Neural cell (in vitro differentiated cells): ENCODE measurements at regions not wholly inside any gene's neighbourhood (a gene's known extent, or its start where the extent isn't known, plus 50 kb on each side); places are given as distances from the start of the nearest gene placed in this dataset.

Experiments used
- H2AFZ ChIP-seq: fragments of 200-600, 300-800 bp; sonication (generic), shearing (Covaris generic); 2 replicates; pipeline ENCODE4 v1.6.0; 2014; ENCODE audit warnings: low read depth, mild to moderate bottlenecking, antibody characterized with exemption, low read length, moderate library complexity
- H3F3A ChIP-seq: fragments of 200-600 bp; shearing (Covaris generic); 2 replicates; pipeline ENCODE4 v1.6.1; 2016; ENCODE audit warnings: mild to moderate bottlenecking, moderate library complexity, mixed read lengths, antibody characterized with exemption, low read length; ENCODE audit not compliant: insufficient read depth, poor library complexity, severe bottlenecking
- H3K27ac ChIP-seq: fragments of 200-600, 300-800 bp; sonication (generic), shearing (Covaris generic); 2 replicates; pipeline ENCODE4 v1.5.1; 2014; ENCODE audit warnings: mild to moderate bottlenecking, low read length, moderate library complexity
- H3K27me3 ChIP-seq: fragments of 300-800, 200-600 bp; sonication (generic), shearing (Covaris generic); 2 replicates; pipeline ENCODE4 v1.6.0; 2014; ENCODE audit warnings: mild to moderate bottlenecking, low read depth, low read length, moderate library complexity; ENCODE audit not compliant: insufficient read depth
- H3K36me3 ChIP-seq: fragments of 300-800, 200-600 bp; sonication (generic), shearing (Covaris generic); 2 replicates; pipeline ENCODE4 v1.5.1; 2014; ENCODE audit warnings: mild to moderate bottlenecking, antibody characterized with exemption, low read length, moderate library complexity; ENCODE audit not compliant: insufficient read depth
- H3K4me2 ChIP-seq: fragments of 300-800, 200-600 bp; sonication (generic), shearing (Covaris generic); 2 replicates; pipeline ENCODE4 v1.6.0; 2014; ENCODE audit warnings: mild to moderate bottlenecking, low read length
- H3K4me3 ChIP-seq: fragments of 300-800, 200-600 bp; sonication (generic), shearing (Covaris generic); 2 replicates; pipeline ENCODE4 v1.5.1; 2014; ENCODE audit warnings: mild to moderate bottlenecking, low read length, moderate library complexity
- H3K79me2 ChIP-seq: fragments of 200-600 bp; shearing (Covaris generic); replicated peaks from 2 replicates; pipeline ENCODE4 v1.6.0; 2014; ENCODE audit warnings: mild to moderate bottlenecking, low read length, moderate library complexity; ENCODE audit not compliant: insufficient read depth
- H3K9ac ChIP-seq: fragments of 300-800, 200-600 bp; sonication (generic), shearing (Covaris generic); 2 replicates; pipeline ENCODE4 v1.6.1; 2016; ENCODE audit warnings: mild to moderate bottlenecking, low read length, mixed read lengths
- H3K9me2 ChIP-seq: fragments of 200-600 bp; shearing (Covaris generic); 2 replicates; pipeline ENCODE4 v1.6.1; 2016; ENCODE audit warnings: mild to moderate bottlenecking, low read length, mixed read lengths; ENCODE audit not compliant: insufficient read depth
- H3K9me3 ChIP-seq: fragments of 200-600, 300-800 bp; sonication (generic), shearing (Covaris generic); 2 replicates; pipeline ENCODE4 v1.6.1; 2016; ENCODE audit warnings: mild to moderate bottlenecking, mixed run types, low read length, moderate library complexity, mixed read lengths
- H4K20me1 ChIP-seq: fragments of 200-600 bp; shearing (Covaris generic); 2 replicates; pipeline ENCODE4 v1.6.1; 2016; ENCODE audit warnings: mild to moderate bottlenecking, mixed run types; ENCODE audit not compliant: insufficient read depth
- EP300 ChIP-seq: fragments of 450-650 bp; conservative IDR thresholded peaks from 2 replicates; pipeline ENCODE4 v1.6.1; 2014; ENCODE audit warnings: antibody characterized with exemption, mild to moderate bottlenecking, moderate library complexity; ENCODE audit not compliant: poor library complexity, severe bottlenecking
- EZH2 ChIP-seq: fragments of 200-600, 300-800 bp; shearing (Covaris generic), sonication (generic); IDR thresholded peaks from 2 replicates; pipeline ENCODE4 v1.6.1; 2014; ENCODE audit warnings: antibody characterized with exemption, low read length, borderline replicate concordance, mild to moderate bottlenecking; ENCODE audit not compliant: insufficient read depth, poor library complexity, severe bottlenecking
- MXI1 ChIP-seq: fragments of 450-650 bp; conservative IDR thresholded peaks from 2 replicates; pipeline ENCODE4 v1.6.1; 2014; ENCODE audit warnings: antibody characterized with exemption, mild to moderate bottlenecking; ENCODE audit not compliant: poor library complexity, severe bottlenecking
- POLR2AphosphoS5 ChIP-seq: IDR thresholded peaks from 2 replicates; pipeline ENCODE4 v1.6.1; 2012
- RAD21 ChIP-seq: fragments of 450-650 bp; conservative IDR thresholded peaks from 2 replicates; pipeline ENCODE4 v1.6.1; 2014; ENCODE audit warnings: antibody characterized with exemption, mild to moderate bottlenecking, moderate library complexity
- SMC3 ChIP-seq: fragments of 450-650 bp; conservative IDR thresholded peaks from 2 replicates; pipeline ENCODE4 v1.6.1; 2014; ENCODE audit warnings: antibody characterized with exemption, mild to moderate bottlenecking, moderate library complexity; ENCODE audit not compliant: poor library complexity
- TAF1 ChIP-seq: IDR thresholded peaks from 2 replicates; pipeline ENCODE4 v1.6.1; 2012; ENCODE audit warnings: low read depth
- TF ChIP-seq, protein P1 (sequence below): fragments of 450-650 bp; IDR thresholded peaks from 2 replicates; pipeline ENCODE4 v1.5.1; 2014; ENCODE audit warnings: antibody characterized with exemption, mild to moderate bottlenecking, moderate library complexity; ENCODE audit not compliant: poor library complexity, severe bottlenecking
- TF ChIP-seq, protein P2 (sequence below): IDR thresholded peaks from 2 replicates; pipeline ENCODE4 v1.6.1; 2012; ENCODE audit warnings: borderline replicate concordance

DNA sequence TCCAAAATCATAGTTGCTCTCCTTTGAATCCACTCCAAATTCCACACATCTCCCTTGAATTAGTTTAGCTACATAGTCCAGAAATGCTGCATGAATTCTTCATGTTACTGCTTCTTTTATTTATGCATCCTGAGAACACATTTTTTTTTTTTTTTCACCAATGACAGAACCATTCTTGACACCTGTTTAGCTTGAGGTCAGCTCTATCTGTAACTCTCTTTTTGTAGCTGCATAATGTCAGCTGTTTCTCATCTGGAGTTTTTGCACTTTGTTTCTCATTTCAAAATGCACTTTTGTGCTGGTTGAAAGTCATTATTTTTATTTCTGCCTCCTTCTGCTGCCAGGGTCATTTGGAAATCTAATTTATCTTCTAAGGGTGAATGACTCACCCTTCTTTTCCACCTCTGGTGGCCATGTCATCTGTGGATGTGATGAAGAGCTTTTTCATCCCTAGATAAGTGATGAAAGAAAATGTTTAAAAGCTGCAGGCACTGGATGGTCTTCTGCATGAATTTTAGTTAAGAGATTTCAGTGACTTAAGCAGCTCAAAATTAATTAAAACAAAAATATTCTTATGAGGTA lies 93.7 kb downstream of the JRKL start:
- no peaks in the 10 kb centered on the region for H3K27me3 ChIP-seq
- H3K4me2 ChIP-seq, result no peak overlapping the region
- no peak overlapping the region for H3K4me3 ChIP-seq
- no peak overlapping the region for H3K27ac ChIP-seq
- H3K9me3 ChIP-seq, result no peaks in the 10 kb centered on the region
- H3K36me3 ChIP-seq, result no peaks in the 10 kb centered on the region
- no peaks in the 10 kb centered on the region for H3F3A ChIP-seq
- H2AFZ ChIP-seq, result no peak overlapping the region
- H4K20me1 ChIP-seq, result no peaks in the 10 kb centered on the region
- H3K9me2 ChIP-seq, result no peaks in the 10 kb centered on the region
- TF ChIP-seq TAF1, result no peak
- no peak for TF ChIP-seq MXI1
- TF ChIP-seq EP300, result no peak
- no peak for TF ChIP-seq EZH2
- TF ChIP-seq POLR2AphosphoS5, result no peak
- no peak overlapping the region for H3K9ac ChIP-seq
- H3K79me2 ChIP-seq, result no peaks in the 10 kb centered on the region

DNA sequence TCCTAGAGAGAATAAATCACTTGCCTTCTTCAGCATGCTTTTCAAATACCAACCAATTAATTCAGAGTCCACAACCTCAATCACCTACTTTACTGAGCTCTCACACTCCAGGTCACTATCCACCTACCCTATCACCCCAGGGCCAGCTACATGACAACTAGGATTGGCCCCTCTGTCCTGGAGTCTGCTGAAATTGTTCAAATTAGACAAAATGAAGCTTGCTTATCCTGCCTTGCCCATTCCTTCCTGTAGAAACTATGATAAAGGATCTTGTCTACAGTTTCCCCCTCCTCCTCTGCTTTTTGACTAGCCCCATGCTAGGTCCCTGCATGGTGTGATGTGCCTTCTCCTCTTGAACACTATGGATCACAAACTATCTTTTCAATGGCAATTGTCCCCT lies 94.5 kb downstream of the JRKL start:
- H3K79me2 ChIP-seq, result no peaks in the 10 kb centered on the region
- H3K4me3 ChIP-seq, result no peak overlapping the region
- no peaks in the 10 kb centered on the region for H3K36me3 ChIP-seq
- no peak overlapping the region for H2AFZ ChIP-seq
- no peaks in the 10 kb centered on the region for H3K27me3 ChIP-seq
- no peak overlapping the region for H3K27ac ChIP-seq
- no peaks in the 10 kb centered on the region for H3K9me3 ChIP-seq
- H4K20me1 ChIP-seq, result no peaks in the 10 kb centered on the region
- no peak overlapping the region for H3K4me2 ChIP-seq
- H3K9me2 ChIP-seq, result no peaks in the 10 kb centered on the region
- TF ChIP-seq, protein P1, sequence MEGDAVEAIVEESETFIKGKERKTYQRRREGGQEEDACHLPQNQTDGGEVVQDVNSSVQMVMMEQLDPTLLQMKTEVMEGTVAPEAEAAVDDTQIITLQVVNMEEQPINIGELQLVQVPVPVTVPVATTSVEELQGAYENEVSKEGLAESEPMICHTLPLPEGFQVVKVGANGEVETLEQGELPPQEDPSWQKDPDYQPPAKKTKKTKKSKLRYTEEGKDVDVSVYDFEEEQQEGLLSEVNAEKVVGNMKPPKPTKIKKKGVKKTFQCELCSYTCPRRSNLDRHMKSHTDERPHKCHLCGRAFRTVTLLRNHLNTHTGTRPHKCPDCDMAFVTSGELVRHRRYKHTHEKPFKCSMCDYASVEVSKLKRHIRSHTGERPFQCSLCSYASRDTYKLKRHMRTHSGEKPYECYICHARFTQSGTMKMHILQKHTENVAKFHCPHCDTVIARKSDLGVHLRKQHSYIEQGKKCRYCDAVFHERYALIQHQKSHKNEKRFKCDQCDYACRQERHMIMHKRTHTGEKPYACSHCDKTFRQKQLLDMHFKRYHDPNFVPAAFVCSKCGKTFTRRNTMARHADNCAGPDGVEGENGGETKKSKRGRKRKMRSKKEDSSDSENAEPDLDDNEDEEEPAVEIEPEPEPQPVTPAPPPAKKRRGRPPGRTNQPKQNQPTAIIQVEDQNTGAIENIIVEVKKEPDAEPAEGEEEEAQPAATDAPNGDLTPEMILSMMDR, result no peak
- no peak for TF ChIP-seq RAD21
- no peak for TF ChIP-seq MXI1
- no peak for TF ChIP-seq SMC3
- no peak for TF ChIP-seq EZH2
- TF ChIP-seq TAF1, result no peak
- no peak for TF ChIP-seq EP300
- no peak for TF ChIP-seq POLR2AphosphoS5
- TF ChIP-seq, protein P2, sequence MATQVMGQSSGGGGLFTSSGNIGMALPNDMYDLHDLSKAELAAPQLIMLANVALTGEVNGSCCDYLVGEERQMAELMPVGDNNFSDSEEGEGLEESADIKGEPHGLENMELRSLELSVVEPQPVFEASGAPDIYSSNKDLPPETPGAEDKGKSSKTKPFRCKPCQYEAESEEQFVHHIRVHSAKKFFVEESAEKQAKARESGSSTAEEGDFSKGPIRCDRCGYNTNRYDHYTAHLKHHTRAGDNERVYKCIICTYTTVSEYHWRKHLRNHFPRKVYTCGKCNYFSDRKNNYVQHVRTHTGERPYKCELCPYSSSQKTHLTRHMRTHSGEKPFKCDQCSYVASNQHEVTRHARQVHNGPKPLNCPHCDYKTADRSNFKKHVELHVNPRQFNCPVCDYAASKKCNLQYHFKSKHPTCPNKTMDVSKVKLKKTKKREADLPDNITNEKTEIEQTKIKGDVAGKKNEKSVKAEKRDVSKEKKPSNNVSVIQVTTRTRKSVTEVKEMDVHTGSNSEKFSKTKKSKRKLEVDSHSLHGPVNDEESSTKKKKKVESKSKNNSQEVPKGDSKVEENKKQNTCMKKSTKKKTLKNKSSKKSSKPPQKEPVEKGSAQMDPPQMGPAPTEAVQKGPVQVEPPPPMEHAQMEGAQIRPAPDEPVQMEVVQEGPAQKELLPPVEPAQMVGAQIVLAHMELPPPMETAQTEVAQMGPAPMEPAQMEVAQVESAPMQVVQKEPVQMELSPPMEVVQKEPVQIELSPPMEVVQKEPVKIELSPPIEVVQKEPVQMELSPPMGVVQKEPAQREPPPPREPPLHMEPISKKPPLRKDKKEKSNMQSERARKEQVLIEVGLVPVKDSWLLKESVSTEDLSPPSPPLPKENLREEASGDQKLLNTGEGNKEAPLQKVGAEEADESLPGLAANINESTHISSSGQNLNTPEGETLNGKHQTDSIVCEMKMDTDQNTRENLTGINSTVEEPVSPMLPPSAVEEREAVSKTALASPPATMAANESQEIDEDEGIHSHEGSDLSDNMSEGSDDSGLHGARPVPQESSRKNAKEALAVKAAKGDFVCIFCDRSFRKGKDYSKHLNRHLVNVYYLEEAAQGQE, result no peak
- no peaks in the 10 kb centered on the region for H3F3A ChIP-seq
- H3K9ac ChIP-seq, result no peak overlapping the region
